GM06990 (cell line): ENCODE measurements at regions not wholly inside any gene's neighbourhood (a gene's known extent, or its start where the extent isn't known, plus 50 kb on each side); places are given as distances from the start of the nearest gene placed in this dataset.
"Not testable (repeated sequence)": the region's sequence is repeated elsewhere in the genome, so short reads cannot be mapped to it uniquely, and the experiment has no call there.

ENCODE experiments used
- DNase-seq: peaks from one replicate; pipeline ENCODE4 v3.0.0-alpha.2; 2011; ENCODE audit not compliant: insufficient read length; ENCODE audit errors: extremely low read depth
- H3K27me3 ChIP-seq: replicated peaks from 2 replicates; pipeline ENCODE4 v1.6.0; 2011; ENCODE audit warnings: low read length; ENCODE audit not compliant: control insufficient read depth, insufficient read depth
- H3K36me3 ChIP-seq: 2 replicates; pipeline ENCODE4 v1.5.1; 2011; ENCODE audit warnings: low read length; ENCODE audit not compliant: control insufficient read depth, insufficient read depth
- H3K4me3 ChIP-seq: replicated peaks from 2 replicates; pipeline ENCODE4 v1.5.1; 2011; ENCODE audit warnings: low read depth, mild to moderate bottlenecking, control low read depth, low read length

DNA sequence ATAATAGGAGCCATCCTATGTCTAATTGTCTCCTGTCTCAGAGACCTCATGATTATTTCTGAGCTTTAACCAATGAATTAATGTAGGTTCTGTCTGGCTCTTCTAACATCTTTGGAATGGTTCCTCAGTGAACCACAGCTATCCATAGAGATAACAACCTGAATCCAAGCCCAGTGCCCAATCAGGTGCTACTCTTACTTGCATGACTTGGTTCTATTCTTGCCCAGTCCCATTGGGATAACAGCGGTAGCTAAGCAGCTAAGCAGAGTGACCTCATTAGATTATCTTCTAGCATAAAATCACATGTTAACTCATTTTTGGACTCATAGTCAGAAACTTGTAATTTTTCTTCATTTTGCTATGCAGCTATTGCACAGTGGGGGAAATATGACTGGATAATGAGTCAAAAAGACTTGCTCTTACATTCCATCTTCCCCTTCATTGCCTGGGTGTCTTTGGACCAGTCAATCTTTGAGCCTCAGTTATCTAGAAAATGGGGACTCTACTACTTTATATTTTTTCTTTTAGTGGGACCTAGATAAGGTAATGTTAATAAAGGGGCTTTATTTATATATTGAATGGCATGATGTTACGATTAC, 309.1 kb upstream of the NOTCH2NLA start:
- DNase-seq, H3K27me3 ChIP-seq, H3K4me3 ChIP-seq, H3K36me3 ChIP-seq: not testable (repeated sequence)

GRCh38 chr1:146536028-146536427, 307.2 kb upstream of the NOTCH2NLA start:
- H3K4me3 ChIP-seq, H3K36me3 ChIP-seq, H3K27me3 ChIP-seq, DNase-seq: not testable (repeated sequence)

GRCh38 chr1:146535575-146535974, 306.8 kb upstream of the NOTCH2NLA start:
- H3K4me3 ChIP-seq, DNase-seq, H3K36me3 ChIP-seq, H3K27me3 ChIP-seq: not testable (repeated sequence)

- not testable (repeated sequence) for DNase-seq, H3K4me3 ChIP-seq, H3K36me3 ChIP-seq, H3K27me3 ChIP-seq
These were observed 302.1 kb upstream of the NOTCH2NLA start for GRCh38 chr1:146530958-146531357.

DNA sequence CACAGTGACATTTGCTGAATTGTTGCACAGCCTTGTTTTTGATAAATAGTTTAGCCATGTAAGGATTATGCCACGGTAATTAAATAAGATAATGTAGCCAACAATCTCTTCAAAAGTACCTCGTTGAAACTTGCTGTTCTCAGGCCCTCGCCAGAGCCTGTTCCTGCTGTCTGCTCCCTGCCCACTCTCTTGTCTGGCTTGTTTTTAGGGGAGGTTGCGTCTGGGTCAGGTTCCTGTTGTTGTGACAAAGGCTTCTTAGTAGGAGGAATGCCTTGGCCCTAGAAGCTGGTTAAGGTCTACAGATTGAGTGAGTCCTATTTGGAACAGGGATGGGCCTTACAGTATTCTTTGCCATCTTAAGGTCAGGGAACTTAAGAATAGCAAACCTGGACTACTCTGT, 294.0 kb upstream of the NOTCH2NLA start:
- not testable (repeated sequence) for H3K27me3 ChIP-seq, H3K36me3 ChIP-seq, DNase-seq, H3K4me3 ChIP-seq

DNA sequence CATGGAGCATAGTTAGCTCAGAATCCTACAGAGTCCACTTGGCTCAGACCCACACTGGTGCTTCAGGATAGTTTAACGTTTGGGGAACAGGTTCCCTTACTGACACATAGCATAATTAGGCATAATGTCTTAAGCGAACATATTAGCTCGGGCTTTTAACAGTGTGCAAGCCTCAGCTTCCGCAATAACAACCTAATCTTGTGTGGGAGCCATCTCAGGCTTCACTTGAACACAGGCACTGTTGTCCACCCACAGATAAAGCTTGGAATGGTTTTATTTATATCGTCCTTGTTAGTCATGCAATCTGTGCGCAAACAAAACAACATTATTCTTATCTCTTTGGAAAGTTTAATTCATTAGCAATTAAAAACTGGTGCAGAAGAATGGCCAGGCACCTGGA, 293.5 kb upstream of the NOTCH2NLA start:
- not testable (repeated sequence) for H3K27me3 ChIP-seq, H3K36me3 ChIP-seq, H3K4me3 ChIP-seq, DNase-seq

- H3K27me3 ChIP-seq, DNase-seq, H3K36me3 ChIP-seq, H3K4me3 ChIP-seq: not testable (repeated sequence)
These were observed 293.0 kb upstream of the NOTCH2NLA start for GRCh38 chr1:146521804-146522203.

- H3K36me3 ChIP-seq, DNase-seq, H3K4me3 ChIP-seq, H3K27me3 ChIP-seq: not testable (repeated sequence)
These were observed 284.9 kb upstream of the NOTCH2NLA start for GRCh38 chr1:146513754-146514153.

DNA sequence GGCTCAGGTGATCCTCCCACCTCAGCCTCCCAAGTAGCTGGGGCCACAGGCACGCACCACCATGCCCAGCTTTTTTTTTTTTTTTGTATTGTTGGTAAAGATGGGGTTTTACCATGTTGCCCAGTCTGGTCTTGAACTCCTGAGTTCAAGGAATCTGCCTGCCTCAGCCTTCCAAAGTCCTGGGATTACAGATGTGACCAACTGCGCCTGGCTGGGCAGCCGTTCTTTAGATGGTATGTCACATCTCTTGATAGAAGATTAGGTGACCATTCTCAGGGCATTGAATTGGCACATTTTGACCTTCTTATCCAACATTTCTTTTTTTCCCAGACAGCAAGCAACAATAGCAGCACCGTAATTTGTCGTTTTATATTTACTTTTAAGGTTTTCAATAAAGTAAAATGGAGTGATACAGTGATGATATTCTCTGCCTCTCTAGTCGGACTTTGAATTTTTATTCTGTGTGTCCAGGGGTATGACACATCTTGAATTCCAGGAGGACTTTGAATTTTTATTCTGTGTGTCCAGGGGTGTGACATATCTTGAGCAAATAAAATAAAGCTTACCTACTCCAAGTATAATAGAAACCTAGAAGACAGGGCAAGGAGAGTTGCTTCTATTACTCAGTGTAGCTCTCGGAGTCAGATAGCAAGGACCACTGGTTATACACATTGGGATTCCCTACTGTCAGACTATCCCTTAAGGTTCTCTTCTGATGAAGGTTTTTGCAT, 282.4 kb upstream of the NOTCH2NLA start:
- H3K4me3 ChIP-seq, H3K27me3 ChIP-seq, H3K36me3 ChIP-seq, DNase-seq: not testable (repeated sequence)

GRCh38 chr1:146510248-146510983, 281.6 kb upstream of the NOTCH2NLA start:
- H3K4me3 ChIP-seq, H3K27me3 ChIP-seq, DNase-seq, H3K36me3 ChIP-seq: not testable (repeated sequence)

DNA sequence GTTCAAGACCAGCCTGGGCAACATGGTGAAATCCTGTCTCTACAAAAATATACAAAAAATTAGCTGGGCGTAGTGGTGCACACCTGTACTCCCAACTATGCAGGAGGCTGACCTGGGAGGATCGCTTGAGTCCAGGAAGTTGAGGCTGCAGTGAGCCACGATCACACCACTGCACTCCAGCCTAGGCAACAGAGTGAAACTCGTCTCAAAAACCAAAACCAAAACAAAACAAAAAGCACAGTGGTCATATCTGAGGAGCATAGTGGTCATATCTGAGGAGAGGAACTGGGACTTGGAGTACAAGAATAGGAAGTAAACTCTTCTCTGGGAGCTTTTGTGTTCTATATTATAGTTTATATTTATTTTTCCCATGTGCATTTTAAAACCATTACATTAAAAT, 275.3 kb upstream of the NOTCH2NLA start:
- DNase-seq, H3K4me3 ChIP-seq, H3K27me3 ChIP-seq, H3K36me3 ChIP-seq: not testable (repeated sequence)

DNA sequence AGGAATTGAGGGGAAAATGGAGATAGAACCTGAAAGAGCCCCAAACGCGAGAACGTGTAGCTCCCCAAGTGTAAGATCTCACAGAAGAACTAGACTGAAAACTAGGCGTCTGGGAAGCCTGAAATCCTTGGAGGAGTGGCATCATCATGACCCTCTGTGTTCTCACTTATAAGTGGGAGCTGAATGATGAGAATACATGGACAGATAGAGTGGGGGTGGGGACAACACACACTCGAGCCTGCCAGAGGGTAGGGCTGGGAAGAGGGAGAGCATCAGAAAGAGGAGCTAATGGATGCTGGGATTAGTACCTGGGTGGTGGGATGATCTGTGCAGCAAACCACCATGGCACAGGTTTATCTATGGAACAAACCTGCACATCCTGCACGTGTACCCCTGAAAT, 258.7 kb upstream of the NOTCH2NLA start:
- not testable (repeated sequence) for H3K4me3 ChIP-seq, DNase-seq, H3K27me3 ChIP-seq, H3K36me3 ChIP-seq

DNA sequence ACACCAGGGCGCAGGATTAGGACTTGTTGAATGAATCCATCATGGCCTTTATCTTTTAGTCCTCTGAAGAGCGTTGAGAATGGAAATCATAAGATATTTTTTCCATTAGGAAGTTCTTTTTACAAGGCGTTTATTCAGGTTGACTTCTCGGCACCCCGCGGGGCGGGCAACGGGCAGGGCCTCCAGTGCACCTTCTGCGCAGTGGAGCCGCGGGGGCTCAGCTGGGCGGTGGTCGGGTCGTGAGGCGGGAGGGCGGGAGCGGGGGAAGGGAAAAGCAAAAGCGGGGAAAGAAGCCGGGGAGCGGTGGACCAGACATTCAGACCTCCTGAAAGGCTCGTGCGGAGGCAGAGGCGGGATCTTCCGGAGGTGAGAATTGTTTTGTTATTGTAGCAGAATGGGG, 258.3 kb upstream of the NOTCH2NLA start:
- not testable (repeated sequence) for H3K27me3 ChIP-seq, DNase-seq, H3K4me3 ChIP-seq, H3K36me3 ChIP-seq

GRCh38 chr1:146486300-146487014, 257.6 kb upstream of the NOTCH2NLA start:
- not testable (repeated sequence) for H3K36me3 ChIP-seq, H3K27me3 ChIP-seq, DNase-seq, H3K4me3 ChIP-seq
